Neural progenitor cell (in vitro differentiated cells): ENCODE measurements at regions not wholly inside any gene's neighbourhood (a gene's known extent, or its start where the extent isn't known, plus 50 kb on each side); places are given as distances from the start of the nearest gene placed in this dataset.

Experiments
- DNase-seq: peaks from one replicate; pipeline ENCODE4 v3.0.0-alpha.2; 2016; ENCODE audit warnings: low spot score
- H2AFZ ChIP-seq: fragments of 200-600 bp; sonication (generic); replicated peaks from 2 replicates; pipeline ENCODE4 v1.6.1; 2016; ENCODE audit warnings: antibody characterized with exemption
- H3F3A ChIP-seq: fragments of 200-600 bp; sonication (generic); 2 replicates; pipeline ENCODE4 v1.6.1; 2016; ENCODE audit warnings: antibody characterized with exemption, low read depth
- H3K27ac ChIP-seq: fragments of 200-600 bp; sonication (generic); 2 replicates; pipeline ENCODE4 v1.5.1; 2016; ENCODE audit warnings: mild to moderate bottlenecking
- H3K27me3 ChIP-seq: fragments of 200-600 bp; sonication (generic); 2 replicates; pipeline ENCODE4 v1.6.1; 2016; ENCODE audit warnings: mild to moderate bottlenecking, moderate library complexity
- H3K36me3 ChIP-seq: fragments of 200-600 bp; sonication (generic); 2 replicates; pipeline ENCODE4 v1.5.1; 2016
- H3K4me1 ChIP-seq: fragments of 200-600 bp; sonication (generic); 2 replicates; pipeline ENCODE4 v1.6.1; 2016; ENCODE audit warnings: mixed run types
- H3K4me2 ChIP-seq: fragments of 200-600 bp; sonication (generic); 2 replicates; pipeline ENCODE4 v1.6.1; 2016
- H3K4me3 ChIP-seq: fragments of 200-600 bp; sonication (generic); 2 replicates; pipeline ENCODE4 v1.5.1; 2016
- H3K79me2 ChIP-seq: fragments of 200-600 bp; sonication (generic); 2 replicates; pipeline ENCODE4 v1.6.1; 2016; ENCODE audit warnings: low read depth
- H3K9ac ChIP-seq: fragments of 200-600 bp; sonication (generic); 2 replicates; pipeline ENCODE4 v1.6.1; 2016
- H3K9me3 ChIP-seq: fragments of 200-600 bp; sonication (generic); 2 replicates; pipeline ENCODE4 v1.5.1; 2016; ENCODE audit warnings: low read depth
- H4K20me1 ChIP-seq: fragments of 200-600 bp; sonication (generic); 2 replicates; pipeline ENCODE4 v1.6.1; 2016; ENCODE audit warnings: low read depth
- H3K27ac Mint-ChIP-seq: 3 replicates; pipeline ENCODE4 v1.8.0; 2021; ENCODE audit warnings: mixed read lengths
- H3K27me3 Mint-ChIP-seq: 2 replicates; pipeline ENCODE4 v1.8.0; 2022; ENCODE audit warnings: low read depth, mild to moderate bottlenecking, inconsistent platforms, moderate library complexity, mixed read lengths; ENCODE audit not compliant: insufficient read depth
- H3K36me3 Mint-ChIP-seq: 3 replicates; pipeline ENCODE4 v1.8.0; 2021; ENCODE audit warnings: mixed read lengths
- H3K4me1 Mint-ChIP-seq: 3 replicates; pipeline ENCODE4 v1.8.0; 2021; ENCODE audit warnings: mixed read lengths
- H3K4me3 Mint-ChIP-seq: 3 replicates; pipeline ENCODE4 v1.8.0; 2021; ENCODE audit warnings: mild to moderate bottlenecking, moderate library complexity, mixed read lengths
- H3K9me3 Mint-ChIP-seq: 3 replicates; pipeline ENCODE4 v1.8.0; 2020; ENCODE audit warnings: mixed read lengths
- CTCF ChIP-seq: fragments of 200-600 bp; sonication (generic); IDR thresholded peaks from 2 replicates; pipeline ENCODE4 v1.5.1; 2017; ENCODE audit warnings: antibody characterized with exemption, mild to moderate bottlenecking
- EZH2 ChIP-seq: fragments of 200-600 bp; sonication (generic); IDR thresholded peaks from 2 replicates; pipeline ENCODE4 v1.6.1; 2017; ENCODE audit warnings: antibody characterized with exemption, mild to moderate bottlenecking, moderate library complexity
- EZH2phosphoT487 ChIP-seq: fragments of 200-600 bp; sonication (generic); IDR thresholded peaks from 2 replicates; pipeline ENCODE4 v1.6.1; 2017; ENCODE audit warnings: antibody characterized with exemption

- H3K9me3 ChIP-seq = no peaks in the 10 kb centered on the region
- no peak for DNase-seq
- no peak for TF ChIP-seq CTCF
These were observed 347.8 kb downstream of the IPMK start for GRCh38 chr10:57919864-57920263.

GRCh38 chr10:57917019-57917418 lies 350.7 kb downstream of the IPMK start:
- H3K27me3 Mint-ChIP-seq = no peaks in the 10 kb centered on the region
- Histone ChIP-seq H2AFZ (no peak overlapping the region), H3K4me3 (no peak overlapping the region), H4K20me1 (no peaks in the 10 kb centered on the region), H3K36me3 (no peaks in the 10 kb centered on the region), H3K4me2 (no peak overlapping the region), H3K79me2 (no peaks in the 10 kb centered on the region), H3F3A (no peaks in the 10 kb centered on the region), H3K9ac (no peak overlapping the region), H3K4me1 (no peaks in the 10 kb centered on the region), H3K27me3 (no peaks in the 10 kb centered on the region), H3K9me3 (no peaks in the 10 kb centered on the region), H3K27ac (no peak overlapping the region)
- H3K36me3 Mint-ChIP-seq = no peaks in the 10 kb centered on the region
- H3K4me3 Mint-ChIP-seq = no peak overlapping the region
- no peak for DNase-seq
- no peaks in the 10 kb centered on the region for H3K9me3 Mint-ChIP-seq
- TF ChIP-seq CTCF (no peak), EZH2 (no peak), EZH2phosphoT487 (no peak)
- H3K4me1 Mint-ChIP-seq = no peaks in the 10 kb centered on the region
- no peak overlapping the region for H3K27ac Mint-ChIP-seq

More at GRCh38 chr10:57919864-57920263, 347.8 kb downstream of the IPMK start:
- Histone ChIP-seq H3K36me3 (no peaks in the 10 kb centered on the region), H3K27ac (no peak overlapping the region), H4K20me1 (no peaks in the 10 kb centered on the region), H3F3A (no peaks in the 10 kb centered on the region), H2AFZ (no peak overlapping the region), H3K27me3 (no peaks in the 10 kb centered on the region), H3K79me2 (no peaks in the 10 kb centered on the region), H3K9ac (no peak overlapping the region), H3K4me2 (no peak overlapping the region), H3K4me3 (no peak overlapping the region), H3K4me1 (no peaks in the 10 kb centered on the region)
- Mint-ChIP-seq H3K36me3 (no peaks in the 10 kb centered on the region), H3K27me3 (no peaks in the 10 kb centered on the region), H3K4me1 (no peaks in the 10 kb centered on the region), H3K27ac (no peak overlapping the region), H3K9me3 (no peaks in the 10 kb centered on the region), H3K4me3 (no peak overlapping the region)

- Mint-ChIP-seq H3K27me3 (no peaks in the 10 kb centered on the region), H3K36me3 (no peaks in the 10 kb centered on the region), H3K4me1 (peaks cover 5% of the 10 kb centered on the region), H3K27ac (no peak overlapping the region), H3K9me3 (no peaks in the 10 kb centered on the region), H3K4me3 (no peak overlapping the region)
- Histone ChIP-seq H3K79me2 (no peaks in the 10 kb centered on the region), H3K36me3 (no peaks in the 10 kb centered on the region), H3K4me3 (no peak overlapping the region), H3K4me2 (no peak overlapping the region), H2AFZ (no peak overlapping the region), H3K27me3 (no peaks in the 10 kb centered on the region), H3K27ac (no peak overlapping the region), H3F3A (no peaks in the 10 kb centered on the region), H3K4me1 (peaks cover 4% of the 10 kb centered on the region), H3K9me3 (peaks cover 5% of the 10 kb centered on the region), H4K20me1 (no peaks in the 10 kb centered on the region), H3K9ac (no peak overlapping the region)
- no peak for TF ChIP-seq CTCF
- TF ChIP-seq EZH2 = no peak
- TF ChIP-seq EZH2phosphoT487 = no peak
- DNase-seq = peak; percentile 39
These were observed 361.8 kb downstream of the IPMK start for GRCh38 chr10:57905861-57906260.

GRCh38 chr10:57905010-57905409 lies 362.7 kb downstream of the IPMK start:
- no peaks in the 10 kb centered on the region for H3K36me3 ChIP-seq
- H3K4me1 ChIP-seq = peaks cover 4% of the 10 kb centered on the region
- no peak for DNase-seq
- H3F3A ChIP-seq = no peaks in the 10 kb centered on the region
- no peak overlapping the region for H3K4me3 ChIP-seq
- H3K9me3 ChIP-seq = peaks cover 5% of the 10 kb centered on the region
- no peaks in the 10 kb centered on the region for H3K27me3 ChIP-seq
- H3K36me3 Mint-ChIP-seq = no peaks in the 10 kb centered on the region
- H3K27ac Mint-ChIP-seq = no peak overlapping the region
- no peak overlapping the region for H2AFZ ChIP-seq
- H3K4me3 Mint-ChIP-seq = no peak overlapping the region
- no peak overlapping the region for H3K4me2 ChIP-seq
- no peaks in the 10 kb centered on the region for H3K79me2 ChIP-seq
- H3K27ac ChIP-seq = no peak overlapping the region
- no peaks in the 10 kb centered on the region for H3K27me3 Mint-ChIP-seq
- peaks cover 5% of the 10 kb centered on the region for H3K4me1 Mint-ChIP-seq
- no peaks in the 10 kb centered on the region for H3K9me3 Mint-ChIP-seq
- TF ChIP-seq EZH2phosphoT487 (no peak), CTCF (no peak), EZH2 (no peak)
- no peaks in the 10 kb centered on the region for H4K20me1 ChIP-seq
- H3K9ac ChIP-seq = no peak overlapping the region
